ENCODE measurements at regions not wholly inside any gene's neighbourhood (a gene's known extent, or its start where the extent isn't known, plus 50 kb on each side); places are given as distances from the start of the nearest gene placed in this dataset.

DNA sequence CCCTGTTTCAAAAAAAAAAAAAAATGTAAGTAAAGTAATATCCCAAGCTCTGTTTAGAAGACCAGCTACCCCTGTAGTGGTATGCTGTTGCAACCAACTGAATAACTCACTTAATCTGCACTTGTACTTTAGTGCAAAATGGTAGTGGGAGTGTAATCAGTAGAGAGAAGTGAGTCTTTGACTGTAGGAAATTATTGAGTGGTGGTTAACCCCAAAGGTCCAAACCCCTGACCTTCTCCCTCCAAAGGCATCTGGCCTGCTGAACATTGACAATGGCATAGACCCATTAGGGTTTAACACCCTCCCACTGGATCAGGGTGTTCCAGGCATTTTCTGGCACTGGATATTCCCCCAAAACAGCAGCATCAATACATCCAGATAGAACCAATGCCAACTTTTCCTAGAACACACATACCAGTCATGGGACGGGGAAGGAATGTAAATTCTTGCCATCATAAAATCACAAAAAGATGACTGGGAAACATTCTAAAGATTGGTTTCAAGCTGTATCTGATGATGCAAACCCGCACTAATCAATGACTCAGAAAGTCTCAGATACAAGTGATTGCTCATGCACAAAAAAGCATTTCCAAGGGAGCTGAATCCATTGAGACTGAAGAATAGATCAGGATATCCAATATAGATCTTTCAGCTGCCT lies 110.3 kb downstream of the MRPL39 start:
- Histone ChIP-seq H3K9ac (ENCODE audit: low read depth, low read length) (no peak overlapping the region), H3K27me3 (ENCODE audit: insufficient read depth, low read length, poor library complexity) (no peaks in the 10 kb centered on the region), H3K4me2 (ENCODE audit: insufficient read depth, low read length) (no peak overlapping the region), H3K4me3 (ENCODE audit: low read depth in 1 of 2, low read length in 2 of 2) (no peak overlapping the region), H3K9me3 (ENCODE audit: insufficient read depth, low read length, severe bottlenecking) (no peaks in the 10 kb centered on the region), H2AFZ (ENCODE audit: low read depth, low read length) (no peak overlapping the region), H4K20me1 (ENCODE audit: insufficient read depth, low read length) (no peaks in the 10 kb centered on the region), H3K79me2 (ENCODE audit: insufficient read depth, low read length) (no peaks in the 10 kb centered on the region), H3K27ac (ENCODE audit: low read length) (no peak overlapping the region), H3K4me1 (ENCODE audit: insufficient read depth, low read length) (no peaks in the 10 kb centered on the region), H3K36me3 (ENCODE audit: insufficient read depth, low read length) (no peaks in the 10 kb centered on the region)
- no peak for DNase-seq
- no peak for TF ChIP-seq EZH2 (IDR thresholded peaks at IDR 0.05; ENCODE audit: borderline replicate concordance, low read depth, low read length, severe bottlenecking)
- no peak for TF ChIP-seq CTCF (IDR thresholded peaks at IDR 0.05; ENCODE audit: borderline replicate concordance, extremely low read depth, low read length, poor library complexity, severe bottlenecking)
- no peak for ATAC-seq (ENCODE audit: insufficient read depth, low read depth)

GRCh38 chr21:25494804-25495203 lies 112.5 kb downstream of the MRPL39 start:
- Histone ChIP-seq H3K79me2 (ENCODE audit: insufficient read depth, low read length) (no peaks in the 10 kb centered on the region), H3K9me3 (ENCODE audit: insufficient read depth, low read length, severe bottlenecking) (no peaks in the 10 kb centered on the region), H3K4me1 (ENCODE audit: insufficient read depth, low read length) (no peaks in the 10 kb centered on the region), H2AFZ (ENCODE audit: low read depth, low read length) (no peak overlapping the region), H3K36me3 (ENCODE audit: insufficient read depth, low read length) (no peaks in the 10 kb centered on the region), H3K4me3 (ENCODE audit: low read depth in 1 of 2, low read length in 2 of 2) (no peak overlapping the region), H3K4me2 (ENCODE audit: insufficient read depth, low read length) (no peak overlapping the region), H3K27ac (ENCODE audit: low read length) (no peak overlapping the region), H3K27me3 (ENCODE audit: insufficient read depth, low read length, poor library complexity) (no peaks in the 10 kb centered on the region), H3K9ac (ENCODE audit: low read depth, low read length) (no peak overlapping the region), H4K20me1 (ENCODE audit: insufficient read depth, low read length) (no peaks in the 10 kb centered on the region)
- ATAC-seq (ENCODE audit: insufficient read depth, low read depth) (no peak), DNase-seq (no peak)
- TF ChIP-seq CTCF (IDR thresholded peaks at IDR 0.05; ENCODE audit: borderline replicate concordance, extremely low read depth, low read length, poor library complexity, severe bottlenecking) (no peak), EZH2 (IDR thresholded peaks at IDR 0.05; ENCODE audit: borderline replicate concordance, low read depth, low read length, severe bottlenecking) (no peak)

DNA sequence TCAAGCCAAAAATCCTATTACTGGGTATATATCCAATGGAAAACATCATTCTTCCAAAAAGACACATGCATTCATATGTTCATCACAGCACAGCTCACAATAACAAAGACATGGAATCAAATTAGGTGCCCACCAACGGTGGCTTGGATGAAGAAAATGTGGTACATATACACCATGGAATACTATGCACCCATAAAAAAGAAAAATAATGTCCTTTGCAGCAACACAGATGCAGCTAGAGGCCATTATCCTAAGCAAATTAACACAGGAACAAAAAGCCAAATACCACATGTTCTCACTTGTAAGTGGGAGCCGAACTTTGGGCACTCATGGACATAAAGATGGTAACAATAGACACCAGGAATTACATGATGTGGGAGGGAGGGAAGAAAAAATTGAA lies 113.6 kb downstream of the MRPL39 start:
- no peaks in the 10 kb centered on the region for H3K27me3 ChIP-seq (ENCODE audit: insufficient read depth, low read length, poor library complexity)
- H3K4me3 ChIP-seq (ENCODE audit: low read depth in 1 of 2, low read length in 2 of 2): no peak overlapping the region
- no peaks in the 10 kb centered on the region for H3K4me1 ChIP-seq (ENCODE audit: insufficient read depth, low read length)
- ATAC-seq (ENCODE audit: insufficient read depth, low read depth) (no peak), DNase-seq (no peak)
- no peak overlapping the region for H3K27ac ChIP-seq (ENCODE audit: low read length)
- TF ChIP-seq EZH2 (IDR thresholded peaks at IDR 0.05; ENCODE audit: borderline replicate concordance, low read depth, low read length, severe bottlenecking): no peak
- TF ChIP-seq CTCF (IDR thresholded peaks at IDR 0.05; ENCODE audit: borderline replicate concordance, extremely low read depth, low read length, poor library complexity, severe bottlenecking): no peak
- H4K20me1 ChIP-seq (ENCODE audit: insufficient read depth, low read length): no peaks in the 10 kb centered on the region
- H3K4me2 ChIP-seq (ENCODE audit: insufficient read depth, low read length): no peak overlapping the region
- H3K36me3 ChIP-seq (ENCODE audit: insufficient read depth, low read length): no peaks in the 10 kb centered on the region
- H2AFZ ChIP-seq (ENCODE audit: low read depth, low read length): no peak overlapping the region
- H3K9ac ChIP-seq (ENCODE audit: low read depth, low read length): no peak overlapping the region
- H3K79me2 ChIP-seq (ENCODE audit: insufficient read depth, low read length): no peaks in the 10 kb centered on the region
- no peaks in the 10 kb centered on the region for H3K9me3 ChIP-seq (ENCODE audit: insufficient read depth, low read length, severe bottlenecking)

All from DND-41 (cell line).